HG02840 (cell line): ENCODE measurements at regions not wholly inside any gene's neighbourhood (a gene's known extent, or its start where the extent isn't known, plus 50 kb on each side); places are given as distances from the start of the nearest gene placed in this dataset.
A peak's percentile ranks its signal among the peaks of the same experiment; 100 is the strongest.

Experiments
- ATAC-seq: cut with Tn5 transposase; IDR thresholded peaks from one replicate; pipeline ENCODE4 v1.9.1; 2021; ENCODE audit warnings: mild to moderate bottlenecking, moderate library complexity, moderate number of reproducible peaks; ENCODE audit not compliant: unreplicated experiment, low FRiP score

- ATAC-seq, result no peak
Observed at GRCh38 chr4:121277194-121278105, 103.4 kb downstream of the QRFPR start.

- no peak for ATAC-seq
Observed at GRCh38 chr4:121273191-121273590, 107.6 kb downstream of the QRFPR start.

GRCh38 chr4:121272526-121272925, 108.3 kb downstream of the QRFPR start:
- peak; percentile 75 for ATAC-seq

- no peak for ATAC-seq
Observed at GRCh38 chr4:121270389-121270788, 106.3 kb upstream of the TNIP3 start.

GRCh38 chr4:121269001-121269400, 104.9 kb upstream of the TNIP3 start:
- no peak for ATAC-seq

GRCh38 chr4:121266982-121267381, 102.9 kb upstream of the TNIP3 start:
- no peak for ATAC-seq

- ATAC-seq, result no peak
Observed at GRCh38 chr4:121256887-121257466, 92.9 kb upstream of the TNIP3 start.

GRCh38 chr4:121255986-121256750, 92.0 kb upstream of the TNIP3 start:
- ATAC-seq, result peak; percentile 98

- ATAC-seq, result no peak
Observed at GRCh38 chr4:121253961-121254360, 89.8 kb upstream of the TNIP3 start.

- no peak for ATAC-seq
Observed at GRCh38 chr4:121252224-121252806, 88.2 kb upstream of the TNIP3 start.

- no peak for ATAC-seq
Observed at GRCh38 chr4:121248747-121249146, 84.6 kb upstream of the TNIP3 start.

- ATAC-seq, result no peak
Observed at GRCh38 chr4:121246698-121247097, 82.6 kb upstream of the TNIP3 start.

GRCh38 chr4:121243485-121243884, 79.4 kb upstream of the TNIP3 start:
- ATAC-seq, result no peak

GRCh38 chr4:121242188-121242750, 78.1 kb upstream of the TNIP3 start:
- ATAC-seq, result no peak

GRCh38 chr4:121239951-121240350, 75.8 kb upstream of the TNIP3 start:
- no peak for ATAC-seq

GRCh38 chr4:121238461-121238860, 74.3 kb upstream of the TNIP3 start:
- no peak for ATAC-seq

- no peak for ATAC-seq
Observed at GRCh38 chr4:121237069-121237399, 72.9 kb upstream of the TNIP3 start.

- no peak for ATAC-seq
Observed at GRCh38 chr4:121236353-121237068, 72.4 kb upstream of the TNIP3 start.

GRCh38 chr4:121233982-121234381, 69.9 kb upstream of the TNIP3 start:
- no peak for ATAC-seq

- ATAC-seq, result no peak
Observed at GRCh38 chr4:121229993-121230392, 65.9 kb upstream of the TNIP3 start.
